HepG2 (cell line): ENCODE measurements at regions not wholly inside any gene's neighbourhood (a gene's known extent, or its start where the extent isn't known, plus 50 kb on each side); places are given as distances from the start of the nearest gene placed in this dataset.

ENCODE experiments used
- ATAC-seq: fragments of 200-7000 bp; cut with Tn5 transposase; 3 replicates; pipeline ENCODE4 v1.9.1; 2020; ENCODE audit warnings: mild to moderate bottlenecking, moderate library complexity
- BruUV-seq: library from RNA; stranded (reverse); fragments of 400-500 nt; replicated peaks from 2 replicates; lab custom pipeline; 2021; lab: Mats Ljungman, UMichigan
- CTCF ChIA-PET: fragments of 300-600 bp; formaldehyde crosslinking; extraction: SDS; loops from one replicate; lab custom pipeline; 2021; ENCODE audit warnings: low total read pairs, inconsistent platforms, low intra/inter-chr PET ratio; lab: Yijun Ruan, JAX
- POLR2A ChIA-PET: fragments of 350-600 bp; sonication (Branson Sonifier 250); formaldehyde crosslinking; loops from one replicate; lab custom pipeline; 2020; ENCODE audit warnings: antibody characterized with exemption, inconsistent platforms; lab: Yijun Ruan, JAX
- DNase-seq: peaks from one replicate; pipeline ENCODE4 v3.0.0-alpha.2; 2015; ENCODE audit warnings: low spot score
- FAIRE-seq: peaks from 3 replicates; lab custom pipeline; 2011; peaks lifted over from hg19 to GRCh38; lab: Jason Lieb, UNC
- H2AFZ ChIP-seq: one replicate; pipeline ENCODE4 v1.6.1; 2011; ENCODE audit warnings: low read length, inconsistent platforms
- H3K27ac ChIP-seq: fragments of 300-600 bp; 3 replicates; pipeline ENCODE4 v1.8.0; 2011; ENCODE audit warnings: mixed run types, mild to moderate bottlenecking, mixed read lengths, low read length, inconsistent platforms; ENCODE audit not compliant: insufficient read depth; ENCODE audit errors: extremely low read length
- H3K27me3 ChIP-seq, 2 experiments: fragments of 200-600 bp in 1 of 2; 2 replicates in 1 of 2; 3 replicates in 1 of 2; pipeline versions ENCODE4 v1.6.0 to v1.8.0; 2011; ENCODE audit warnings: low read length in 2 of 2, mild to moderate bottlenecking in 2 of 2, moderate library complexity in 2 of 2, inconsistent platforms in 1 of 2; ENCODE audit not compliant: insufficient read depth in 2 of 2, control insufficient read depth in 1 of 2
- H3K36me3 ChIP-seq, 2 experiments: fragments of 200-600 bp in 1 of 2; replicated peaks in 1 of 2; 2 replicates in 1 of 2; 3 replicates in 1 of 2; pipeline versions ENCODE4 v1.5.1 to v1.8.0; 2011; ENCODE audit warnings: low read length in 2 of 2, inconsistent platforms in 1 of 2; ENCODE audit not compliant: insufficient read depth in 2 of 2, control insufficient read depth in 1 of 2
- H3K4me1 ChIP-seq: 2 replicates; pipeline ENCODE4 v1.5.1; 2012; ENCODE audit warnings: low read length, inconsistent platforms; ENCODE audit not compliant: insufficient read depth
- H3K4me2 ChIP-seq: 2 replicates; pipeline ENCODE4 v1.6.0; 2011; ENCODE audit warnings: low read depth, low read length, inconsistent platforms
- H3K4me3 ChIP-seq, 3 experiments: fragments of 200-600 bp in 1 of 3; sonication (generic), shearing (Covaris generic) in 1 of 3; replicated peaks in 1 of 3; 2 replicates each; pipeline ENCODE4 v1.5.1; 2011 to 2016; ENCODE audit warnings: low read length in 3 of 3, inconsistent platforms in 2 of 3, low read depth in 2 of 3, mild to moderate bottlenecking in 2 of 3, control low read depth in 1 of 3, mixed read lengths in 1 of 3; ENCODE audit not compliant: insufficient read depth in 1 of 3
- H3K79me2 ChIP-seq: one replicate; pipeline ENCODE4 v1.6.1; 2011; ENCODE audit warnings: low read length, inconsistent platforms; ENCODE audit not compliant: insufficient read depth
- H3K9ac ChIP-seq: 2 replicates; pipeline ENCODE4 v1.6.0; 2011; ENCODE audit warnings: mild to moderate bottlenecking, low read depth, low read length, inconsistent platforms; ENCODE audit not compliant: insufficient read depth
- H3K9me3 ChIP-seq: 2 replicates; pipeline ENCODE4 v1.5.1; 2012; ENCODE audit warnings: mild to moderate bottlenecking, low read length
- H4K20me1 ChIP-seq: 2 replicates; pipeline ENCODE4 v1.6.0; 2011; ENCODE audit warnings: inconsistent platforms, mild to moderate bottlenecking, low read length, moderate library complexity; ENCODE audit not compliant: insufficient read depth
- AKAP8 ChIP-seq: sonication (generic); formaldehyde crosslinking; IDR thresholded peaks from 2 replicates; pipeline ENCODE4 v1.5.1; 2020; ENCODE audit warnings: mild to moderate bottlenecking, missing genetic modification reagents
- CC2D1A ChIP-seq: sonication (generic); formaldehyde crosslinking; IDR thresholded peaks from 2 replicates; pipeline ENCODE4 v1.8.1; 2023; ENCODE audit warnings: mild to moderate bottlenecking, missing genetic modification reagents
- EP300 ChIP-seq, 3 experiments: sonication (generic) in 1 of 3; formaldehyde crosslinking in 1 of 3; IDR thresholded peaks; 2 replicates each; pipeline versions ENCODE4 v1.5.1 to v1.6.1; 2011 to 2020; ENCODE audit warnings: low read depth in 2 of 3, low read length in 2 of 3, borderline replicate concordance in 1 of 3, improper control_type of control experiment in 1 of 3, mild to moderate bottlenecking in 1 of 3, missing genetic modification reagents in 1 of 3, moderate library complexity in 1 of 3
- HMG20A ChIP-seq: IDR thresholded peaks from 2 replicates; pipeline ENCODE4 v1.6.1; 2016; ENCODE audit warnings: borderline replicate concordance
- HMGA1 ChIP-seq: sonication (generic); formaldehyde crosslinking; conservative IDR thresholded peaks from 2 replicates; pipeline ENCODE4 v1.4.0; 2020; ENCODE audit warnings: missing genetic modification reagents
- PTBP1 ChIP-seq: fragments of 200-400 bp; formaldehyde crosslinking; IDR thresholded peaks from 2 replicates; pipeline ENCODE4 v1.6.1; 2018; ENCODE audit warnings: low read length, low read depth; ENCODE audit not compliant: poor library complexity, severe bottlenecking
- SATB2 ChIP-seq: sonication (generic); formaldehyde crosslinking; IDR thresholded peaks from 2 replicates; pipeline ENCODE4 v1.5.0; 2020; ENCODE audit warnings: missing genetic modification reagents
- SOX5 ChIP-seq: IDR thresholded peaks from 2 replicates; pipeline ENCODE4 v1.6.1; 2016; ENCODE audit warnings: borderline replicate concordance
- TCF7L2 ChIP-seq: IDR thresholded peaks from 2 replicates; pipeline ENCODE4 v1.6.1; 2011; ENCODE audit warnings: mild to moderate bottlenecking, low read depth, low read length, moderate library complexity
- TEAD2 ChIP-seq: sonication (generic); formaldehyde crosslinking; IDR thresholded peaks from 2 replicates; pipeline ENCODE4 v1.9.0; 2021; ENCODE audit warnings: missing genetic modification reagents
- ZNF234 ChIP-seq: sonication (generic); formaldehyde crosslinking; conservative IDR thresholded peaks from 2 replicates; pipeline ENCODE4 v1.5.1; 2020; ENCODE audit warnings: mild to moderate bottlenecking, missing genetic modification reagents
- ZNF547 ChIP-seq: sonication (generic); formaldehyde crosslinking; IDR thresholded peaks from 2 replicates; pipeline ENCODE4 v1.5.1; 2020; ENCODE audit warnings: mild to moderate bottlenecking, missing genetic modification reagents
- ZNF567 ChIP-seq: sonication (generic); formaldehyde crosslinking; IDR thresholded peaks from 2 replicates; pipeline ENCODE4 v1.8.1; 2023; ENCODE audit warnings: mild to moderate bottlenecking, missing genetic modification reagents, borderline replicate concordance
- ZNF589 ChIP-seq: sonication (generic); formaldehyde crosslinking; conservative IDR thresholded peaks from 2 replicates; pipeline ENCODE4 v1.8.0; 2022; ENCODE audit warnings: mild to moderate bottlenecking, moderate library complexity, missing genetic modification reagents
- ZSCAN9 ChIP-seq: IDR thresholded peaks from 2 replicates; pipeline ENCODE4 v1.6.1; 2016; ENCODE audit warnings: borderline replicate concordance
- WGBS: methylation state at CpG from one replicate; pipeline ENCODE4 v1.1.6; 2017; ENCODE audit warnings: low lambda C conversion rate; 5-methylcytosine and 5-hydroxymethylcytosine counted together
- in situ Hi-C: cut with HindIII; loops from 2 replicates; pipeline ENCODE4 v1.10.0; 2017; ENCODE audit warnings: low pct_unique_long_range_greater_than_20kb; ENCODE audit not compliant: extremely low pct_ligation_motif_present
- intact Hi-C: fragments of 100-400 bp; cut with micrococcal nuclease; formaldehyde crosslinking; loops from one replicate; pipeline ENCODE4 v1.10.0; 2022; ENCODE audit not compliant: unreplicated experiment
- TF ChIP-seq, protein P1 (sequence below): sonication (generic); formaldehyde crosslinking; IDR thresholded peaks from 2 replicates; pipeline ENCODE4 v1.9.0; 2022; ENCODE audit warnings: low read depth, missing genetic modification reagents
- TF ChIP-seq, protein P2 (sequence below): sonication (generic); formaldehyde crosslinking; IDR thresholded peaks from 2 replicates; pipeline ENCODE4 v1.8.1; 2022; ENCODE audit warnings: low read depth, mild to moderate bottlenecking, missing genetic modification reagents

DNA sequence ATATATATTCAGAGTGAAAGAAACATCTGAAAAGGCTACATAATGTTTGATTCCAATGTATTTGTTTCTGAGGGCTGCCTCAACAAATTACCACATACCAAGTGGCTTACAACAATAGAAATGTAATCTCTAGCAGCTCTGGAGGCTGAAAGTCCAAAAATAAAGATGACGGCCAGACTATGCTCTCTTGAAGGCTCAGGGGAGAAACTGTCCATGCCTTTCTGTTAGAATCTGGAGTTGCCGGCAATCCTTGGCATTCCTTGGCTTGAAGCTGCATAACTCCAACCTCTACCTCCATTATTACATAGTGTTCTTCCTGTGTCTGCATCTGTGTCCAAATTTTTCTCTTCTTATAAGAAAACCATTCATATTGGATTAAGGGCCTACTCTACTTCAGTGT lies 68.1 kb upstream of the PLEKHG7 start:
- no peak for DNase-seq
- Histone ChIP-seq H3K4me1 (no peaks in the 10 kb centered on the region), H3K79me2 (no peaks in the 10 kb centered on the region), H3K4me3 (no peak overlapping the region), H3K9ac (no peak overlapping the region), H4K20me1 (no peaks in the 10 kb centered on the region), H2AFZ (no peak overlapping the region), H3K36me3 (no peaks in the 10 kb centered on the region), H3K27ac (no peak overlapping the region), H3K4me2 (no peak overlapping the region), H3K27me3 (no peaks in the 10 kb centered on the region; a peak in 1 of 5 replicates), H3K9me3 (no peaks in the 10 kb centered on the region)
- WGBS, result 39% methylated on average over 2 of the region's 2 CpGs
- ATAC-seq, result no peak
- TF ChIP-seq TEAD2 (no peak), ZNF589 (no peak), HMGA1 (CRISPR knock-in tag) (no peak), ZNF567 (CRISPR knock-in tag) (no peak), HMG20A (CRISPR knock-in tag) (no peak), ZNF547 (CRISPR knock-in tag) (no peak), TCF7L2 (no peak), SOX5 (CRISPR knock-in tag) (no peak), EP300 (IDR thresholded peaks at IDR 0.05; ENCODE audit: low read depth in 2 of 2, low read length in 2 of 2) (no peak), EP300 (CRISPR knock-in tag; IDR thresholded peaks at IDR 0.05; ENCODE audit: borderline replicate concordance) (no peak), ZNF234 (CRISPR knock-in tag) (no peak), ZSCAN9 (no peak), SATB2 (no peak), AKAP8 (CRISPR knock-in tag) (no peak), PTBP1 (no peak), CC2D1A (CRISPR knock-in tag) (no peak)
- TF ChIP-seq, protein P1, sequence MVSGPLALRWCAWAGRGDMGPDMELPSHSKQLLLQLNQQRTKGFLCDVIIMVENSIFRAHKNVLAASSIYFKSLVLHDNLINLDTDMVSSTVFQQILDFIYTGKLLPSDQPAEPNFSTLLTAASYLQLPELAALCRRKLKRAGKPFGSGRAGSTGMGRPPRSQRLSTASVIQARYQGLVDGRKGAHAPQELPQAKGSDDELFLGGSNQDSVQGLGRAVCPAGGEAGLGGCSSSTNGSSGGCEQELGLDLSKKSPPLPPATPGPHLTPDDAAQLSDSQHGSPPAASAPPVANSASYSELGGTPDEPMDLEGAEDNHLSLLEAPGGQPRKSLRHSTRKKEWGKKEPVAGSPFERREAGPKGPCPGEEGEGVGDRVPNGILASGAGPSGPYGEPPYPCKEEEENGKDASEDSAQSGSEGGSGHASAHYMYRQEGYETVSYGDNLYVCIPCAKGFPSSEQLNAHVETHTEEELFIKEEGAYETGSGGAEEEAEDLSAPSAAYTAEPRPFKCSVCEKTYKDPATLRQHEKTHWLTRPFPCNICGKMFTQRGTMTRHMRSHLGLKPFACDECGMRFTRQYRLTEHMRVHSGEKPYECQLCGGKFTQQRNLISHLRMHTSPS, result no peak
- TF ChIP-seq, protein P2, sequence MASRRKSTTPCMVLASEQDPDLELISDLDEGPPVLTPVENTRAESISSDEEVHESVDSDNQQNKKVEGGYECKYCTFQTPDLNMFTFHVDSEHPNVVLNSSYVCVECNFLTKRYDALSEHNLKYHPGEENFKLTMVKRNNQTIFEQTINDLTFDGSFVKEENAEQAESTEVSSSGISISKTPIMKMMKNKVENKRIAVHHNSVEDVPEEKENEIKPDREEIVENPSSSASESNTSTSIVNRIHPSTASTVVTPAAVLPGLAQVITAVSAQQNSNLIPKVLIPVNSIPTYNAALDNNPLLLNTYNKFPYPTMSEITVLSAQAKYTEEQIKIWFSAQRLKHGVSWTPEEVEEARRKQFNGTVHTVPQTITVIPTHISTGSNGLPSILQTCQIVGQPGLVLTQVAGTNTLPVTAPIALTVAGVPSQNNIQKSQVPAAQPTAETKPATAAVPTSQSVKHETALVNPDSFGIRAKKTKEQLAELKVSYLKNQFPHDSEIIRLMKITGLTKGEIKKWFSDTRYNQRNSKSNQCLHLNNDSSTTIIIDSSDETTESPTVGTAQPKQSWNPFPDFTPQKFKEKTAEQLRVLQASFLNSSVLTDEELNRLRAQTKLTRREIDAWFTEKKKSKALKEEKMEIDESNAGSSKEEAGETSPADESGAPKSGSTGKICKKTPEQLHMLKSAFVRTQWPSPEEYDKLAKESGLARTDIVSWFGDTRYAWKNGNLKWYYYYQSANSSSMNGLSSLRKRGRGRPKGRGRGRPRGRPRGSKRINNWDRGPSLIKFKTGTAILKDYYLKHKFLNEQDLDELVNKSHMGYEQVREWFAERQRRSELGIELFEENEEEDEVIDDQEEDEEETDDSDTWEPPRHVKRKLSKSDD (CRISPR knock-in tag), result no peak
- POLR2A ChIA-PET, result no interaction called here
- CTCF ChIA-PET, result no interaction called here
- intact Hi-C loops, result loop anchor here (10.0 kb wide), 1 partner anchor 420 kb away; no protein-coding TSS in a partner anchor
- BruUV-seq, result no TSS peak
- in situ Hi-C loops, result no loop called here
- no peak for FAIRE-seq
